Suppressor macrophage treated with lipopolysaccharide for 4 hours (primary cell): ENCODE measurements at regions not wholly inside any gene's neighbourhood (a gene's known extent, or its start where the extent isn't known, plus 50 kb on each side); places are given as distances from the start of the nearest gene placed in this dataset.

Experiments used
- DNase-seq: peaks from one replicate; pipeline ENCODE4 v3.0.0-alpha.2; 2020

- no peak for DNase-seq
These were observed 117.4 kb upstream of the SH3BP4 start for GRCh38 chr2:234834228-234834923.

- DNase-seq = no peak
These were observed 121.0 kb upstream of the SH3BP4 start for GRCh38 chr2:234830853-234831252.

- DNase-seq = no peak
These were observed 122.8 kb upstream of the SH3BP4 start for GRCh38 chr2:234829074-234829455.

- no peak for DNase-seq
These were observed 123.3 kb upstream of the SH3BP4 start for GRCh38 chr2:234828382-234829073.

GRCh38 chr2:234827096-234827860, 124.5 kb upstream of the SH3BP4 start:
- no peak for DNase-seq

GRCh38 chr2:234826681-234827080, 125.1 kb upstream of the SH3BP4 start:
- no peak for DNase-seq

- no peak for DNase-seq
These were observed 126.2 kb upstream of the SH3BP4 start for GRCh38 chr2:234825616-234826015.

- no peak for DNase-seq
These were observed 127.9 kb upstream of the SH3BP4 start for GRCh38 chr2:234823877-234824376.

- no peak for DNase-seq
These were observed 128.5 kb upstream of the SH3BP4 start for GRCh38 chr2:234823196-234823876.

- no peak for DNase-seq
These were observed 129.8 kb upstream of the SH3BP4 start for GRCh38 chr2:234821946-234822475.

- no peak for DNase-seq
These were observed 132.9 kb upstream of the SH3BP4 start for GRCh38 chr2:234818937-234819336.

GRCh38 chr2:234816491-234816890, 135.3 kb upstream of the SH3BP4 start:
- no peak for DNase-seq

- no peak for DNase-seq
These were observed 135.8 kb upstream of the SH3BP4 start for GRCh38 chr2:234816056-234816455.

GRCh38 chr2:234814374-234814773, 137.4 kb upstream of the SH3BP4 start:
- no peak for DNase-seq

GRCh38 chr2:234812851-234813250, 139.0 kb upstream of the SH3BP4 start:
- no peak for DNase-seq

- DNase-seq = no peak
These were observed 142.9 kb upstream of the SH3BP4 start for GRCh38 chr2:234808907-234809306.

GRCh38 chr2:234806818-234807217, 145.0 kb upstream of the SH3BP4 start:
- DNase-seq = no peak

GRCh38 chr2:234805836-234806235, 146.0 kb upstream of the SH3BP4 start:
- DNase-seq = no peak

GRCh38 chr2:234804704-234805103, 147.1 kb upstream of the SH3BP4 start:
- no peak for DNase-seq

- no peak for DNase-seq
These were observed 149.0 kb upstream of the SH3BP4 start for GRCh38 chr2:234802845-234803171.

GRCh38 chr2:234802071-234802844, 149.6 kb upstream of the SH3BP4 start:
- no peak for DNase-seq

GRCh38 chr2:234797566-234798250, 154.1 kb upstream of the SH3BP4 start:
- no peak for DNase-seq
